Epithelial cell of esophagus (primary cell): ENCODE measurements at regions not wholly inside any gene's neighbourhood (a gene's known extent, or its start where the extent isn't known, plus 50 kb on each side); places are given as distances from the start of the nearest gene placed in this dataset.
A peak's percentile ranks its signal among the peaks of the same experiment; 100 is the strongest.

Experiments
- DNase-seq: peaks from one replicate; pipeline ENCODE4 v3.0.0; 2010; ENCODE audit warnings: low read depth
- H3K4me3 ChIP-seq: 2 replicates; pipeline ENCODE4 v1.5.1; 2011; ENCODE audit warnings: mild to moderate bottlenecking, low read length, control low read depth
- TF ChIP-seq, protein P1 (sequence below): IDR thresholded peaks from 2 replicates; pipeline ENCODE4 v1.5.1; 2011; ENCODE audit warnings: low read depth, mild to moderate bottlenecking, low read length, control low read depth, inconsistent platforms; ENCODE audit not compliant: insufficient read depth; ENCODE audit errors: missing control alignments

DNA sequence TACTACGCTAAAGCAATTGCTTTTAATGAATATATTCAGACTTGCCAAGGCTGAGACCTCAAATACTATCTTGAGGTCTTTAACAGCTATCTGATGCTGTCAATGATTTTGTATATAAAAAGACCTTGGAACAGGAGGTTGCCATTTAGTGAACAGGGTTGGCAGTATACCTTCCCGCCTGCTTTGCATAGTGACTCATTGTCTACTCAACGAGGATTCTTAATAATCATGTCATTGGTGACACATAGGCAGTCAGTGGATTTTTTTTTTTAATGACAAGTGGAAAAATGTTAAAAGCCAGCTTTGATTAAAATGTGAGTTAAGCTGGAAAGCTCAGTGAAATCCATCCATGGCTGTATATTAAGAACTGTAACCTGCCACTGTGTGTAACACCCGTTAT, 164.0 kb downstream of the ASMT start:
- TF ChIP-seq, protein P1, sequence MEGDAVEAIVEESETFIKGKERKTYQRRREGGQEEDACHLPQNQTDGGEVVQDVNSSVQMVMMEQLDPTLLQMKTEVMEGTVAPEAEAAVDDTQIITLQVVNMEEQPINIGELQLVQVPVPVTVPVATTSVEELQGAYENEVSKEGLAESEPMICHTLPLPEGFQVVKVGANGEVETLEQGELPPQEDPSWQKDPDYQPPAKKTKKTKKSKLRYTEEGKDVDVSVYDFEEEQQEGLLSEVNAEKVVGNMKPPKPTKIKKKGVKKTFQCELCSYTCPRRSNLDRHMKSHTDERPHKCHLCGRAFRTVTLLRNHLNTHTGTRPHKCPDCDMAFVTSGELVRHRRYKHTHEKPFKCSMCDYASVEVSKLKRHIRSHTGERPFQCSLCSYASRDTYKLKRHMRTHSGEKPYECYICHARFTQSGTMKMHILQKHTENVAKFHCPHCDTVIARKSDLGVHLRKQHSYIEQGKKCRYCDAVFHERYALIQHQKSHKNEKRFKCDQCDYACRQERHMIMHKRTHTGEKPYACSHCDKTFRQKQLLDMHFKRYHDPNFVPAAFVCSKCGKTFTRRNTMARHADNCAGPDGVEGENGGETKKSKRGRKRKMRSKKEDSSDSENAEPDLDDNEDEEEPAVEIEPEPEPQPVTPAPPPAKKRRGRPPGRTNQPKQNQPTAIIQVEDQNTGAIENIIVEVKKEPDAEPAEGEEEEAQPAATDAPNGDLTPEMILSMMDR = no peak
- DNase-seq = peak; percentile 25
- no peak overlapping the region for H3K4me3 ChIP-seq

DNA sequence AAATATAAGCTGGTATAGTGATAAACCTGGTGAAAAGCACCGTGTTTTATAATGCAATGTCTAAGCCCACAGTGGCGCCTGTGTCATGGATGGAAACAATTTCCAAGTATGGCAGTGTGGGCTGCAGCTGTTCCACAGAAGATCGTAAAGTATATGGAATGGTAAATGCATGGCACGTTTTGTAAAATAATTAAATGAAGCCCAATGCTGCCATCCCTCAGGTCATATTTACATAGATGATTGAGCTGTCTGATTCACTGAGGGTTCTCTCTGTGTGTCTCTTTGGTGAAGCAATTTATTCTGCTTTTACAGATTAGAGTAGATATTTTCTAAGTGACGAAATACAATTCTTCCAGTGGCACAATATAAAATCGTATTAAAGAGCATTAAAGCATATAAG, 164.8 kb downstream of the ASMT start:
- no peak overlapping the region for H3K4me3 ChIP-seq
- DNase-seq = no peak
- TF ChIP-seq, protein P1 = no peak

DNA sequence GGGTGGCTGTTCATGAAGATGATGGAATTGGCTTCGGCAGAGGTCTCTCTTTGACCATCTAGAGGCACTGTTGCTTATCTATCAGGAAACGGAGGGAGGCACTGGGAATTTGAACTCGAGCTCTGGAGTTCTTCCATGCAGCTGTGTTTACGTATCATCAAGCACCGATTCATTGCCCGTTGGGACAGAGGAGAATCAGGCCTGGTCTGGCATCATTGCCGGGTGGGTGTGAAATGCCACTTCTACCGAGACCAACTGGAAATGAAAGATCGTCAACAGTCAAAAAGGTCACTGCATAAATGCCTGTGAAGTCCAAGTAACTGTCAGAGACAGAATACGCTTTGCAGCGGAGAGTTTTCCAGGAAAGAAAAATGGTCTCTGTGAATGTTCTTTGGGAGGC, 166.9 kb downstream of the ASMT start:
- TF ChIP-seq, protein P1 = no peak
- H3K4me3 ChIP-seq = no peak overlapping the region
- DNase-seq = no peak

DNA sequence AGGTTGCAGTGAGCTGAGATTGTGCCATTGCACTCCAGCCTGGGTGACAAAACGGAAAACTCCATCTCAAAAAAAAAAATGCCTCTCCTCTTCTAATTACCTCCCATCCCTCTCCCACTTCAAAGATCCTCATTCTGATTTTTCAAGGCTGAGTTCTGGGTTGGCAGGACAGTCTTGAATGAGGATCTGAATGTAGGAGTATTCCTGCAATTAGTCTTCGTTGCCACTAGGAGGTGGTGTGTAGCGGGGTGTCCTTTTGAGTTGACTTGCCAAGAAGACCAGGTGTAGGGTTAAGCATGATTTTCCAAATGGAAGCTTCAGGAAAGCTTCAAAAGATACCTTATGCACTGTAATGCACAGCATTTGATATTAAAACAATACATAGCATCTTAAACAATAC, 169.9 kb downstream of the ASMT start:
- no peak overlapping the region for H3K4me3 ChIP-seq
- no peak for DNase-seq
- TF ChIP-seq, protein P1 = no peak

DNA sequence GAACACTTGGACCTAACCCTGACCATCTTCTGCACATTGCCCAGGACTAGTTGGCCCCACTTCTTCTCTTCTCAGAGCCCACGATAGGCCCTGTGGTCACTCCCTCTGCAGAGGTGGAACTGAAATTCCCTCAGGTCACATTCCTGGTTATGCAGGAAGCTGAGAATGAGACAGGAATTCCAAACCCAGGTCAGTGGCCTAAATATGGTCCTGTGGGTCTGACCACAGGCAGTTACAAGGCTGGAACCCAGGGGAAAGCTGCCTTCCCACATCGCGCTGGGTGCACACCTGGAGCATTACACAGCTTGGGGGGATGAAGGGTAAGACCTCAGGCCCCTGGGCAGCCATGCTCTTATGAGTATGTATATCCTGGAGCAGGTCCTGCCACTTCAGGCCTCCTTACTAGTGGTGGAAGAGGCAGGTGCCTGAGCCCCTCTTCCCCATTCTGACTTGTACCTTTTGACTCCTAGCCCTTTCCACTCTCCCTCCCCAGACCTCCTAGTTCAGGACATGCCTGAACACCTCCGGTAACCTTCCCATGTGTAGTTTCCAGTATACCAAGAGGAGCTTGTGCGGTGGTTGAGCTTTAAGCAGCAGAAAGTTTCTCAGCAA, 173.5 kb downstream of the ASMT start:
- TF ChIP-seq, protein P1 = no peak
- no peak overlapping the region for H3K4me3 ChIP-seq
- no peak for DNase-seq

DNA sequence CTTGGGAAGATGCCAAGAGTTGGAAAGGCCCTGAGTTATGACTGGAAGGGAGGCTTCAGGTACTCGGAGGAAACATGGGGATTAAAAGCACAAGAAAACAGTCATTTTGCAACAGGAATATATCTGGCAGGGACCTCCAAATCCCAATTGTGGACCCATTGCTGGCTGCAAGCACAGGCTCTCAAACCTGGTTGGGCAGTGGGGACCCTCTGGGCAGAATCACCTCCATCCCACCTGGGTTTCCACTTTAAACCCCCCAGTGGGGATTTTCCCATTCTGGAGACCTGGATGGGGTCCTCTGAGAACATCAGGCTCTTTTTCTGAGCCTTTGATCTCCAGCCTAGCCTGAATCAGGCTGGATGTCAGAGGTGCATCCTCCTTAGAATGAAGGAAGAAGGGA, 177.8 kb downstream of the ASMT start:
- TF ChIP-seq, protein P1 = no peak
- no peak overlapping the region for H3K4me3 ChIP-seq
- no peak for DNase-seq

DNA sequence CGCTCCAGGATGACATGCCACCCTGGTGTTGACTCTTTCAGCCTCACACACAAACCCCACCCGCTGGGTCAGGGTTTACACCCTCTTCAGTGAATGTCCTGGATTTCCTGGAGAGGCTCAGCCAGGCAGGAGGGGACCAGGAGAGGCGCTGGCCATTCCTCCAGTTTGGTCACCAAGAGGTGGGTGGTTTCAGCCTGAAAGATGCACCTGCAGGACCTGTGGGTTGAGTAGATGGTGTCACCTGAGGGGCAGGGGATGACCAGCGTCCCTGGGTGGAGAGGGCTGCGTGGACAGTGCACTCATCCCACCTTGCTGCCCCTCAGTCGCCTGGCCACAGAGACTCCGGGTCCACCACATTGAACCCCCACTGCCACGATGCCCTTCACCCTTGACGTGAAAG, 179.7 kb downstream of the ASMT start:
- TF ChIP-seq, protein P1 = no peak

More for the DNA sequence above, 179.7 kb downstream of the ASMT start:
- no peak overlapping the region for H3K4me3 ChIP-seq
- DNase-seq = no peak
